HepG2 (cell line): ENCODE measurements at regions not wholly inside any gene's neighbourhood (a gene's known extent, or its start where the extent isn't known, plus 50 kb on each side); places are given as distances from the start of the nearest gene placed in this dataset.

Source experiments
- ATAC-seq: fragments of 200-7000 bp; cut with Tn5 transposase; 3 replicates; pipeline ENCODE4 v1.9.1; 2020; ENCODE audit warnings: mild to moderate bottlenecking, moderate library complexity
- BruUV-seq: library from RNA; stranded (reverse); fragments of 400-500 nt; replicated peaks from 2 replicates; lab custom pipeline; 2021; lab: Mats Ljungman, UMichigan
- CTCF ChIA-PET: fragments of 300-600 bp; formaldehyde crosslinking; extraction: SDS; loops from one replicate; lab custom pipeline; 2021; ENCODE audit warnings: low total read pairs, inconsistent platforms, low intra/inter-chr PET ratio; lab: Yijun Ruan, JAX
- POLR2A ChIA-PET: fragments of 350-600 bp; sonication (Branson Sonifier 250); formaldehyde crosslinking; loops from one replicate; lab custom pipeline; 2020; ENCODE audit warnings: antibody characterized with exemption, inconsistent platforms; lab: Yijun Ruan, JAX
- DNase-seq: peaks from one replicate; pipeline ENCODE4 v3.0.0-alpha.2; 2015; ENCODE audit warnings: low spot score
- FAIRE-seq: peaks from 3 replicates; lab custom pipeline; 2011; peaks lifted over from hg19 to GRCh38; lab: Jason Lieb, UNC
- H2AFZ ChIP-seq: one replicate; pipeline ENCODE4 v1.6.1; 2011; ENCODE audit warnings: low read length, inconsistent platforms
- H3K27ac ChIP-seq: fragments of 300-600 bp; 3 replicates; pipeline ENCODE4 v1.8.0; 2011; ENCODE audit warnings: mixed run types, mild to moderate bottlenecking, mixed read lengths, low read length, inconsistent platforms; ENCODE audit not compliant: insufficient read depth; ENCODE audit errors: extremely low read length
- H3K27me3 ChIP-seq, 2 experiments: fragments of 200-600 bp in 1 of 2; 2 replicates in 1 of 2; 3 replicates in 1 of 2; pipeline versions ENCODE4 v1.6.0 to v1.8.0; 2011; ENCODE audit warnings: low read length in 2 of 2, mild to moderate bottlenecking in 2 of 2, moderate library complexity in 2 of 2, inconsistent platforms in 1 of 2; ENCODE audit not compliant: insufficient read depth in 2 of 2, control insufficient read depth in 1 of 2
- H3K36me3 ChIP-seq, 2 experiments: fragments of 200-600 bp in 1 of 2; replicated peaks in 1 of 2; 2 replicates in 1 of 2; 3 replicates in 1 of 2; pipeline versions ENCODE4 v1.5.1 to v1.8.0; 2011; ENCODE audit warnings: low read length in 2 of 2, inconsistent platforms in 1 of 2; ENCODE audit not compliant: insufficient read depth in 2 of 2, control insufficient read depth in 1 of 2
- H3K4me1 ChIP-seq: 2 replicates; pipeline ENCODE4 v1.5.1; 2012; ENCODE audit warnings: low read length, inconsistent platforms; ENCODE audit not compliant: insufficient read depth
- H3K4me2 ChIP-seq: 2 replicates; pipeline ENCODE4 v1.6.0; 2011; ENCODE audit warnings: low read depth, low read length, inconsistent platforms
- H3K4me3 ChIP-seq, 3 experiments: fragments of 200-600 bp in 1 of 3; sonication (generic), shearing (Covaris generic) in 1 of 3; replicated peaks in 1 of 3; 2 replicates each; pipeline ENCODE4 v1.5.1; 2011 to 2016; ENCODE audit warnings: low read length in 3 of 3, inconsistent platforms in 2 of 3, low read depth in 2 of 3, mild to moderate bottlenecking in 2 of 3, control low read depth in 1 of 3, mixed read lengths in 1 of 3; ENCODE audit not compliant: insufficient read depth in 1 of 3
- H3K79me2 ChIP-seq: one replicate; pipeline ENCODE4 v1.6.1; 2011; ENCODE audit warnings: low read length, inconsistent platforms; ENCODE audit not compliant: insufficient read depth
- H3K9ac ChIP-seq: 2 replicates; pipeline ENCODE4 v1.6.0; 2011; ENCODE audit warnings: mild to moderate bottlenecking, low read depth, low read length, inconsistent platforms; ENCODE audit not compliant: insufficient read depth
- H3K9me3 ChIP-seq: 2 replicates; pipeline ENCODE4 v1.5.1; 2012; ENCODE audit warnings: mild to moderate bottlenecking, low read length
- H4K20me1 ChIP-seq: 2 replicates; pipeline ENCODE4 v1.6.0; 2011; ENCODE audit warnings: inconsistent platforms, mild to moderate bottlenecking, low read length, moderate library complexity; ENCODE audit not compliant: insufficient read depth
- ATF7 ChIP-seq, 2 experiments: fragments of 450-650 bp in 1 of 2; sonication (generic) in 1 of 2; formaldehyde crosslinking in 1 of 2; IDR thresholded peaks; 2 replicates each; pipeline versions ENCODE4 v1.4.0 to v1.6.1; 2016 to 2020; ENCODE audit warnings: antibody characterized with exemption in 1 of 2, mild to moderate bottlenecking in 1 of 2, missing genetic modification reagents in 1 of 2
- HOXA5 ChIP-seq: sonication (generic); formaldehyde crosslinking; IDR thresholded peaks from 2 replicates; pipeline ENCODE4 v1.4.0; 2020; ENCODE audit warnings: missing genetic modification reagents
- NR3C1 ChIP-seq: sonication (generic); formaldehyde crosslinking; IDR thresholded peaks from 2 replicates; pipeline ENCODE4 v1.4.0; 2020; ENCODE audit warnings: missing genetic modification reagents
- NRL ChIP-seq: sonication (generic); formaldehyde crosslinking; IDR thresholded peaks from 2 replicates; pipeline ENCODE4 v1.5.0; 2020; ENCODE audit warnings: missing genetic modification reagents, mild to moderate bottlenecking, moderate library complexity, borderline replicate concordance
- PHF20 ChIP-seq: sonication (generic); formaldehyde crosslinking; IDR thresholded peaks from 2 replicates; pipeline ENCODE4 v1.5.0; 2020; ENCODE audit warnings: mild to moderate bottlenecking, missing genetic modification reagents
- SIX4 ChIP-seq: sonication (generic); formaldehyde crosslinking; IDR thresholded peaks from 2 replicates; pipeline ENCODE4 v1.4.0; 2020; ENCODE audit warnings: missing genetic modification reagents
- SOX5 ChIP-seq: IDR thresholded peaks from 2 replicates; pipeline ENCODE4 v1.6.1; 2016; ENCODE audit warnings: borderline replicate concordance
- ZC3H13 ChIP-seq: sonication (generic); formaldehyde crosslinking; IDR thresholded peaks from 2 replicates; pipeline ENCODE4 v1.8.1; 2023; ENCODE audit warnings: mild to moderate bottlenecking, missing genetic modification reagents, moderate library complexity
- ZKSCAN8 ChIP-seq: IDR thresholded peaks from 2 replicates; pipeline ENCODE4 v1.6.1; 2016; ENCODE audit warnings: borderline replicate concordance, missing genetic modification reagents, missing compliant biosample characterization
- ZNF703 ChIP-seq: sonication (generic); formaldehyde crosslinking; IDR thresholded peaks from 2 replicates; pipeline ENCODE4 v1.5.1; 2020; ENCODE audit warnings: missing genetic modification reagents, mild to moderate bottlenecking, moderate library complexity, borderline replicate concordance
- ZNF879 ChIP-seq: sonication (generic); formaldehyde crosslinking; IDR thresholded peaks from 2 replicates; pipeline ENCODE4 v1.8.1; 2023; ENCODE audit warnings: missing genetic modification reagents
- ZSCAN21 ChIP-seq: sonication (generic); formaldehyde crosslinking; IDR thresholded peaks from 2 replicates; pipeline ENCODE4 v1.8.0; 2022; ENCODE audit warnings: mild to moderate bottlenecking, missing genetic modification reagents, moderate library complexity, borderline replicate concordance
- WGBS: methylation state at CpG from one replicate; pipeline ENCODE4 v1.1.6; 2017; ENCODE audit warnings: low lambda C conversion rate; 5-methylcytosine and 5-hydroxymethylcytosine counted together
- in situ Hi-C: cut with HindIII; loops from 2 replicates; pipeline ENCODE4 v1.10.0; 2017; ENCODE audit warnings: low pct_unique_long_range_greater_than_20kb; ENCODE audit not compliant: extremely low pct_ligation_motif_present
- intact Hi-C: fragments of 100-400 bp; cut with micrococcal nuclease; formaldehyde crosslinking; loops from one replicate; pipeline ENCODE4 v1.10.0; 2022; ENCODE audit not compliant: unreplicated experiment

DNA sequence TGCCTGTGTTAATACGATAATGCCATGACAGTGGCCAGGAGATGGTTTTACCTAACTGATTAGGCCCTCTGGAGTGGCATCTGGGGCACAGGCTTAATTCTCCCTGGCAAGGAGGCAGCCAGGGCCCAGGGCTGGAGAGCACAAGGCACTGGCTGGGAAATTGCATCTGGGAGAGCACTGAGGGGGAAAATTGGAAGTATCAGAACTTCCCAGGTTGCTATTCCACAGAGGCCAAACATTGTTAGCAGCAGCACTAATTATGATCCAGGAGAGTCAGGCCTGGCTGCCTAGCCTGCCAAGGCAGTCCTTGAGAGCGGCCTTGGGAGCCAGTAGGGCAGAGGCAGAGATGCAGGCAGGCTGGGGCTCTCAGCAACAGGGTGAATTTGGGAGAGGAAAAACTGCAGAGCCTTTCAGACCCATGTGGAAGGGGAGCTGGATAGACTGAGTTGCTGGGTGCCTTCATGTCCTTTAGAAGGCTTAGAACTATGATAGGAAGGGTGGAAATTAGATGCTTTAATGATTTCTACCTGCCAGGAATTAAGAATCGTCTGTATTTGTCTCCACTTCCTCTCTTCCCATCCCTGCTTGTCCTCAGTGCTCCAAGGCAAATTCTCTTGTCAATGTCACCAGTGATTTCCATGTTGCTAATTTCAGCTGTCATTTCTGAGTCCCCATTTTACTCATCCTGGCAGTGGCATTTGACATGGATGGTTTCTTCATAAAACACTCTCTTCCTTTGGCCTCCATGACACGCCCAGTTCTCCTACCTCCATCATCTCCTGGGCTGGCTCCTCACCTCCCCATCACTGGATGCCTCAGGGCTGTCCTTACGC is 56.1 kb upstream of the HSPA9 start:
- H2AFZ ChIP-seq: no peak overlapping the region
- ATAC-seq: no peak; the same call in 2 of the 3 replicates
- 21% methylated on average over 5 of the region's 5 CpGs for WGBS
- BruUV-seq: no TSS peak
- ChIA-PET CTCF (no interaction called here), POLR2A (no interaction called here)
- H3K9ac ChIP-seq: no peak overlapping the region
- H3K4me2 ChIP-seq: no peak overlapping the region
- H3K27ac ChIP-seq: no peak overlapping the region
- H3K36me3 ChIP-seq: no peaks in the 10 kb centered on the region
- H3K4me1 ChIP-seq: no peaks in the 10 kb centered on the region
- no peaks in the 10 kb centered on the region for H3K9me3 ChIP-seq
- no peak for FAIRE-seq
- no peak for DNase-seq
- no peaks in the 10 kb centered on the region for H3K79me2 ChIP-seq
- intact Hi-C loops: no loop called here
- in situ Hi-C loops: no loop called here
- TF ChIP-seq SIX4 (CRISPR knock-in tag) (no peak), ZC3H13 (CRISPR knock-in tag) (no peak), ZKSCAN8 (no peak), HOXA5 (CRISPR knock-in tag) (no peak), ZSCAN21 (CRISPR knock-in tag) (no peak), SOX5 (CRISPR knock-in tag) (no peak), NR3C1 (CRISPR knock-in tag) (no peak), ZNF879 (CRISPR knock-in tag) (no peak), ATF7 (IDR thresholded peaks at IDR 0.05) (no peak), ATF7 (CRISPR knock-in tag; IDR thresholded peaks at IDR 0.05) (no peak), NRL (no peak), ZNF703 (CRISPR knock-in tag) (no peak), PHF20 (CRISPR knock-in tag) (no peak)
- H3K4me3 ChIP-seq: no peak overlapping the region
- H4K20me1 ChIP-seq: no peaks in the 10 kb centered on the region
- H3K27me3 ChIP-seq: no peaks in the 10 kb centered on the region; a peak in 1 of 5 replicates
